T-helper 17 cell (primary cell): ENCODE measurements at regions not wholly inside any gene's neighbourhood (a gene's known extent, or its start where the extent isn't known, plus 50 kb on each side); places are given as distances from the start of the nearest gene placed in this dataset.

Experiments used
- ATAC-seq: fragments of 150-1000 bp; cut with Tn5 transposase; 2 replicates; pipeline ENCODE4 v1.10.0; 2021; ENCODE audit warnings: mild to moderate bottlenecking, moderate library complexity
- DNase-seq, 3 donors: peaks; one replicate each; pipeline versions ENCODE4 v3.0.0 to v3.0.0-alpha.2; 2020 to 2021
- H3K9me3 ChIP-seq: one replicate; pipeline ENCODE4 v1.7.0; 2013; ENCODE audit warnings: low read length, mild to moderate bottlenecking; ENCODE audit not compliant: control insufficient read depth, poor library complexity, severe bottlenecking
- H3K27ac Mint-ChIP-seq: one replicate; pipeline ENCODE4 v1.8.0; 2022; ENCODE audit warnings: mild to moderate bottlenecking, moderate library complexity, mixed read lengths
- H3K27me3 Mint-ChIP-seq: one replicate; pipeline ENCODE4 v1.8.0; 2022; ENCODE audit warnings: mixed read lengths
- H3K36me3 Mint-ChIP-seq: one replicate; pipeline ENCODE4 v1.8.0; 2022; ENCODE audit warnings: low read depth, mixed read lengths
- H3K4me1 Mint-ChIP-seq: one replicate; pipeline ENCODE4 v1.8.0; 2022; ENCODE audit warnings: mild to moderate bottlenecking, mixed read lengths
- H3K4me3 Mint-ChIP-seq: one replicate; pipeline ENCODE4 v1.8.0; 2022; ENCODE audit warnings: mild to moderate bottlenecking, moderate library complexity, mixed read lengths

- no peaks in the 10 kb centered on the region for H3K4me1 Mint-ChIP-seq
- ATAC-seq (no peak), DNase-seq (no peak)
- H3K27ac Mint-ChIP-seq = no peak overlapping the region
- H3K27me3 Mint-ChIP-seq = no peaks in the 10 kb centered on the region
- H3K36me3 Mint-ChIP-seq = no peaks in the 10 kb centered on the region
- no peaks in the 10 kb centered on the region for H3K9me3 ChIP-seq
- no peak overlapping the region for H3K4me3 Mint-ChIP-seq
These were observed 184.2 kb downstream of the FAT4 start for GRCh38 chr4:125498981-125499380.

GRCh38 chr4:125501090-125501489 lies 186.3 kb downstream of the FAT4 start:
- Mint-ChIP-seq H3K27me3 (no peaks in the 10 kb centered on the region), H3K4me1 (no peaks in the 10 kb centered on the region), H3K27ac (no peak overlapping the region), H3K36me3 (no peaks in the 10 kb centered on the region), H3K4me3 (no peak overlapping the region)
- DNase-seq = no peak
- ATAC-seq = no peak
- no peaks in the 10 kb centered on the region for H3K9me3 ChIP-seq

- H3K4me3 Mint-ChIP-seq = no peak overlapping the region
- DNase-seq (no peak), ATAC-seq (no peak)
- no peaks in the 10 kb centered on the region for H3K4me1 Mint-ChIP-seq
- H3K27me3 Mint-ChIP-seq = no peaks in the 10 kb centered on the region
- no peaks in the 10 kb centered on the region for H3K36me3 Mint-ChIP-seq
- no peaks in the 10 kb centered on the region for H3K9me3 ChIP-seq
- H3K27ac Mint-ChIP-seq = no peak overlapping the region
These were observed 186.8 kb downstream of the FAT4 start for GRCh38 chr4:125501568-125501967.

- ATAC-seq = no peak
- no peak overlapping the region for H3K4me3 Mint-ChIP-seq
- no peaks in the 10 kb centered on the region for H3K27me3 Mint-ChIP-seq
- no peaks in the 10 kb centered on the region for H3K4me1 Mint-ChIP-seq
- no peaks in the 10 kb centered on the region for H3K9me3 ChIP-seq
- H3K27ac Mint-ChIP-seq = no peak overlapping the region
- H3K36me3 Mint-ChIP-seq = no peaks in the 10 kb centered on the region
- DNase-seq = no peak
These were observed 190.9 kb downstream of the FAT4 start for GRCh38 chr4:125505621-125506020.

- ATAC-seq (no peak), DNase-seq (no peak)
- Mint-ChIP-seq H3K4me3 (no peak overlapping the region), H3K4me1 (no peaks in the 10 kb centered on the region), H3K27ac (no peak overlapping the region), H3K27me3 (no peaks in the 10 kb centered on the region), H3K36me3 (no peaks in the 10 kb centered on the region)
- no peaks in the 10 kb centered on the region for H3K9me3 ChIP-seq
These were observed 192.4 kb downstream of the FAT4 start for GRCh38 chr4:125507141-125507540.

GRCh38 chr4:125511715-125512114 lies 197.0 kb downstream of the FAT4 start:
- no peaks in the 10 kb centered on the region for H3K4me1 Mint-ChIP-seq
- no peak overlapping the region for H3K27ac Mint-ChIP-seq
- H3K27me3 Mint-ChIP-seq = no peaks in the 10 kb centered on the region
- H3K36me3 Mint-ChIP-seq = no peaks in the 10 kb centered on the region
- ATAC-seq (no peak), DNase-seq (no peak)
- H3K9me3 ChIP-seq = peaks cover 3% of the 10 kb centered on the region
- H3K4me3 Mint-ChIP-seq = no peak overlapping the region

GRCh38 chr4:125515016-125515415 lies 200.3 kb downstream of the FAT4 start:
- no peak for DNase-seq
- ATAC-seq = no peak
- Mint-ChIP-seq H3K4me1 (no peaks in the 10 kb centered on the region), H3K36me3 (no peaks in the 10 kb centered on the region), H3K4me3 (no peak overlapping the region), H3K27ac (no peak overlapping the region), H3K27me3 (no peaks in the 10 kb centered on the region)
- H3K9me3 ChIP-seq = peaks cover 3% of the 10 kb centered on the region

GRCh38 chr4:125517831-125518230 lies 203.1 kb downstream of the FAT4 start:
- ATAC-seq = no peak
- no peak overlapping the region for H3K4me3 Mint-ChIP-seq

GRCh38 chr4:125518281-125518680 lies 203.5 kb downstream of the FAT4 start:
- peaks cover 3% of the 10 kb centered on the region for H3K9me3 ChIP-seq
- Mint-ChIP-seq H3K27me3 (no peaks in the 10 kb centered on the region), H3K4me1 (no peaks in the 10 kb centered on the region), H3K27ac (no peak overlapping the region), H3K36me3 (no peaks in the 10 kb centered on the region), H3K4me3 (no peak overlapping the region)
- ATAC-seq (no peak), DNase-seq (no peak)

More at GRCh38 chr4:125517831-125518230, 203.1 kb downstream of the FAT4 start:
- peaks cover 3% of the 10 kb centered on the region for H3K9me3 ChIP-seq
- Mint-ChIP-seq H3K36me3 (no peaks in the 10 kb centered on the region), H3K27me3 (no peaks in the 10 kb centered on the region), H3K27ac (no peak overlapping the region), H3K4me1 (no peaks in the 10 kb centered on the region)
- DNase-seq = no peak

- H3K27me3 Mint-ChIP-seq = no peaks in the 10 kb centered on the region
- no peak overlapping the region for H3K4me3 Mint-ChIP-seq
- no peak overlapping the region for H3K27ac Mint-ChIP-seq
- H3K36me3 Mint-ChIP-seq = no peaks in the 10 kb centered on the region
- H3K4me1 Mint-ChIP-seq = no peaks in the 10 kb centered on the region
- no peak for ATAC-seq
- peaks cover under 1% of the 10 kb centered on the region for H3K9me3 ChIP-seq
- DNase-seq = no peak
These were observed 204.8 kb downstream of the FAT4 start for GRCh38 chr4:125519371-125520146.

- Mint-ChIP-seq H3K4me3 (no peak overlapping the region), H3K4me1 (no peaks in the 10 kb centered on the region), H3K27ac (no peak overlapping the region), H3K36me3 (no peaks in the 10 kb centered on the region), H3K27me3 (no peaks in the 10 kb centered on the region)
- H3K9me3 ChIP-seq = no peaks in the 10 kb centered on the region
- ATAC-seq (no peak), DNase-seq (no peak)
These were observed 205.7 kb downstream of the FAT4 start for GRCh38 chr4:125520258-125520990.

- Mint-ChIP-seq H3K36me3 (no peaks in the 10 kb centered on the region), H3K4me3 (no peak overlapping the region), H3K27ac (no peak overlapping the region), H3K27me3 (no peaks in the 10 kb centered on the region), H3K4me1 (no peaks in the 10 kb centered on the region)
- no peak for DNase-seq
- H3K9me3 ChIP-seq = no peaks in the 10 kb centered on the region
- no peak for ATAC-seq
These were observed 207.8 kb downstream of the FAT4 start for GRCh38 chr4:125522588-125522987.

GRCh38 chr4:125522992-125523391 lies 208.2 kb downstream of the FAT4 start:
- DNase-seq (no peak), ATAC-seq (no peak)
- H3K27ac Mint-ChIP-seq = no peak overlapping the region
- no peak overlapping the region for H3K4me3 Mint-ChIP-seq
- no peaks in the 10 kb centered on the region for H3K27me3 Mint-ChIP-seq
- H3K9me3 ChIP-seq = no peaks in the 10 kb centered on the region
- no peaks in the 10 kb centered on the region for H3K4me1 Mint-ChIP-seq
- no peaks in the 10 kb centered on the region for H3K36me3 Mint-ChIP-seq

GRCh38 chr4:125526420-125526819 lies 211.7 kb downstream of the FAT4 start:
- H3K9me3 ChIP-seq = no peaks in the 10 kb centered on the region
- ATAC-seq (no peak), DNase-seq (no peak)
- no peak overlapping the region for H3K4me3 Mint-ChIP-seq
- H3K27ac Mint-ChIP-seq = no peak overlapping the region
- H3K27me3 Mint-ChIP-seq = no peaks in the 10 kb centered on the region
- no peaks in the 10 kb centered on the region for H3K4me1 Mint-ChIP-seq
- H3K36me3 Mint-ChIP-seq = no peaks in the 10 kb centered on the region
